Neural cell (in vitro differentiated cells): ENCODE measurements at regions not wholly inside any gene's neighbourhood (a gene's known extent, or its start where the extent isn't known, plus 50 kb on each side); places are given as distances from the start of the nearest gene placed in this dataset.

Experiments
- H2AFZ ChIP-seq: fragments of 200-600, 300-800 bp; sonication (generic), shearing (Covaris generic); 2 replicates; pipeline ENCODE4 v1.6.0; 2014; ENCODE audit warnings: low read depth, mild to moderate bottlenecking, antibody characterized with exemption, low read length, moderate library complexity
- H3F3A ChIP-seq: fragments of 200-600 bp; shearing (Covaris generic); 2 replicates; pipeline ENCODE4 v1.6.1; 2016; ENCODE audit warnings: mild to moderate bottlenecking, moderate library complexity, mixed read lengths, antibody characterized with exemption, low read length; ENCODE audit not compliant: insufficient read depth, poor library complexity, severe bottlenecking
- H3K27ac ChIP-seq: fragments of 200-600, 300-800 bp; sonication (generic), shearing (Covaris generic); 2 replicates; pipeline ENCODE4 v1.5.1; 2014; ENCODE audit warnings: mild to moderate bottlenecking, low read length, moderate library complexity
- H3K27me3 ChIP-seq: fragments of 300-800, 200-600 bp; sonication (generic), shearing (Covaris generic); 2 replicates; pipeline ENCODE4 v1.6.0; 2014; ENCODE audit warnings: mild to moderate bottlenecking, low read depth, low read length, moderate library complexity; ENCODE audit not compliant: insufficient read depth
- H3K36me3 ChIP-seq: fragments of 300-800, 200-600 bp; sonication (generic), shearing (Covaris generic); 2 replicates; pipeline ENCODE4 v1.5.1; 2014; ENCODE audit warnings: mild to moderate bottlenecking, antibody characterized with exemption, low read length, moderate library complexity; ENCODE audit not compliant: insufficient read depth
- H3K4me2 ChIP-seq: fragments of 300-800, 200-600 bp; sonication (generic), shearing (Covaris generic); 2 replicates; pipeline ENCODE4 v1.6.0; 2014; ENCODE audit warnings: mild to moderate bottlenecking, low read length
- H3K4me3 ChIP-seq: fragments of 300-800, 200-600 bp; sonication (generic), shearing (Covaris generic); 2 replicates; pipeline ENCODE4 v1.5.1; 2014; ENCODE audit warnings: mild to moderate bottlenecking, low read length, moderate library complexity
- H3K79me2 ChIP-seq: fragments of 200-600 bp; shearing (Covaris generic); replicated peaks from 2 replicates; pipeline ENCODE4 v1.6.0; 2014; ENCODE audit warnings: mild to moderate bottlenecking, low read length, moderate library complexity; ENCODE audit not compliant: insufficient read depth
- H3K9ac ChIP-seq: fragments of 300-800, 200-600 bp; sonication (generic), shearing (Covaris generic); 2 replicates; pipeline ENCODE4 v1.6.1; 2016; ENCODE audit warnings: mild to moderate bottlenecking, low read length, mixed read lengths
- H3K9me2 ChIP-seq: fragments of 200-600 bp; shearing (Covaris generic); 2 replicates; pipeline ENCODE4 v1.6.1; 2016; ENCODE audit warnings: mild to moderate bottlenecking, low read length, mixed read lengths; ENCODE audit not compliant: insufficient read depth
- H3K9me3 ChIP-seq: fragments of 200-600, 300-800 bp; sonication (generic), shearing (Covaris generic); 2 replicates; pipeline ENCODE4 v1.6.1; 2016; ENCODE audit warnings: mild to moderate bottlenecking, mixed run types, low read length, moderate library complexity, mixed read lengths
- H4K20me1 ChIP-seq: fragments of 200-600 bp; shearing (Covaris generic); 2 replicates; pipeline ENCODE4 v1.6.1; 2016; ENCODE audit warnings: mild to moderate bottlenecking, mixed run types; ENCODE audit not compliant: insufficient read depth
- CTCF ChIP-seq: fragments of 450-650 bp; IDR thresholded peaks from 2 replicates; pipeline ENCODE4 v1.5.1; 2014; ENCODE audit warnings: antibody characterized with exemption, mild to moderate bottlenecking, moderate library complexity; ENCODE audit not compliant: poor library complexity, severe bottlenecking
- EP300 ChIP-seq: fragments of 450-650 bp; conservative IDR thresholded peaks from 2 replicates; pipeline ENCODE4 v1.6.1; 2014; ENCODE audit warnings: antibody characterized with exemption, mild to moderate bottlenecking, moderate library complexity; ENCODE audit not compliant: poor library complexity, severe bottlenecking
- EZH2 ChIP-seq: fragments of 200-600, 300-800 bp; shearing (Covaris generic), sonication (generic); IDR thresholded peaks from 2 replicates; pipeline ENCODE4 v1.6.1; 2014; ENCODE audit warnings: antibody characterized with exemption, low read length, borderline replicate concordance, mild to moderate bottlenecking; ENCODE audit not compliant: insufficient read depth, poor library complexity, severe bottlenecking
- MXI1 ChIP-seq: fragments of 450-650 bp; conservative IDR thresholded peaks from 2 replicates; pipeline ENCODE4 v1.6.1; 2014; ENCODE audit warnings: antibody characterized with exemption, mild to moderate bottlenecking; ENCODE audit not compliant: poor library complexity, severe bottlenecking
- POLR2AphosphoS5 ChIP-seq: IDR thresholded peaks from 2 replicates; pipeline ENCODE4 v1.6.1; 2012
- RAD21 ChIP-seq: fragments of 450-650 bp; conservative IDR thresholded peaks from 2 replicates; pipeline ENCODE4 v1.6.1; 2014; ENCODE audit warnings: antibody characterized with exemption, mild to moderate bottlenecking, moderate library complexity
- REST ChIP-seq: IDR thresholded peaks from 2 replicates; pipeline ENCODE4 v1.6.1; 2012; ENCODE audit warnings: borderline replicate concordance
- SMC3 ChIP-seq: fragments of 450-650 bp; conservative IDR thresholded peaks from 2 replicates; pipeline ENCODE4 v1.6.1; 2014; ENCODE audit warnings: antibody characterized with exemption, mild to moderate bottlenecking, moderate library complexity; ENCODE audit not compliant: poor library complexity
- TAF1 ChIP-seq: IDR thresholded peaks from 2 replicates; pipeline ENCODE4 v1.6.1; 2012; ENCODE audit warnings: low read depth

GRCh38 chr2:160608599-160608998 is 115.0 kb upstream of the RBMS1 start:
- H3K4me2 ChIP-seq = no peak overlapping the region
- no peaks in the 10 kb centered on the region for H3K9me3 ChIP-seq
- H3K27me3 ChIP-seq = peaks cover 25% of the 10 kb centered on the region
- H3K79me2 ChIP-seq = no peaks in the 10 kb centered on the region
- H2AFZ ChIP-seq = no peak overlapping the region
- H3K9ac ChIP-seq = no peak overlapping the region
- no peak overlapping the region for H3K27ac ChIP-seq
- no peaks in the 10 kb centered on the region for H3F3A ChIP-seq
- TF ChIP-seq POLR2AphosphoS5 = no peak
- TF ChIP-seq CTCF = no peak
- TF ChIP-seq REST = no peak
- no peak for TF ChIP-seq SMC3
- TF ChIP-seq EZH2 = no peak
- no peak for TF ChIP-seq TAF1
- no peak for TF ChIP-seq RAD21
- TF ChIP-seq MXI1 = no peak
- H3K9me2 ChIP-seq = no peaks in the 10 kb centered on the region
- H3K36me3 ChIP-seq = no peaks in the 10 kb centered on the region
- H3K4me3 ChIP-seq = no peak overlapping the region
- H4K20me1 ChIP-seq = no peaks in the 10 kb centered on the region

- H3K27me3 ChIP-seq = peaks cover 24% of the 10 kb centered on the region
- H3F3A ChIP-seq = no peaks in the 10 kb centered on the region
- no peak overlapping the region for H3K9ac ChIP-seq
- no peak overlapping the region for H3K27ac ChIP-seq
- no peak overlapping the region for H3K4me3 ChIP-seq
- no peaks in the 10 kb centered on the region for H3K9me3 ChIP-seq
- no peak overlapping the region for H3K4me2 ChIP-seq
- TF ChIP-seq MXI1 (no peak), REST (no peak), EZH2 (no peak), CTCF (no peak), TAF1 (no peak), SMC3 (no peak), POLR2AphosphoS5 (no peak), RAD21 (no peak), EP300 (no peak)
- no peaks in the 10 kb centered on the region for H3K36me3 ChIP-seq
- no peaks in the 10 kb centered on the region for H3K79me2 ChIP-seq
- H3K9me2 ChIP-seq = no peaks in the 10 kb centered on the region
- no peak overlapping the region for H2AFZ ChIP-seq
- H4K20me1 ChIP-seq = no peaks in the 10 kb centered on the region
These were observed 115.7 kb upstream of the RBMS1 start for GRCh38 chr2:160609346-160609745.
